ENCODE measurements at regions not wholly inside any gene's neighbourhood (a gene's known extent, or its start where the extent isn't known, plus 50 kb on each side); places are given as distances from the start of the nearest gene placed in this dataset.
A peak's percentile ranks its signal among the peaks of the same experiment; 100 is the strongest.
"Not testable (repeated sequence)": the region's sequence is repeated elsewhere in the genome, so short reads cannot be mapped to it uniquely, and the experiment has no call there.

- no peak for DNase-seq
Measured at GRCh38 chr7:101712652-101713051, 83.6 kb upstream of the MYL10 start.

GRCh38 chr7:101714097-101714496 lies 85.0 kb upstream of the MYL10 start:
- DNase-seq: no peak

- DNase-seq: no peak
Measured at GRCh38 chr7:101717628-101718357, 88.7 kb upstream of the MYL10 start.

DNA sequence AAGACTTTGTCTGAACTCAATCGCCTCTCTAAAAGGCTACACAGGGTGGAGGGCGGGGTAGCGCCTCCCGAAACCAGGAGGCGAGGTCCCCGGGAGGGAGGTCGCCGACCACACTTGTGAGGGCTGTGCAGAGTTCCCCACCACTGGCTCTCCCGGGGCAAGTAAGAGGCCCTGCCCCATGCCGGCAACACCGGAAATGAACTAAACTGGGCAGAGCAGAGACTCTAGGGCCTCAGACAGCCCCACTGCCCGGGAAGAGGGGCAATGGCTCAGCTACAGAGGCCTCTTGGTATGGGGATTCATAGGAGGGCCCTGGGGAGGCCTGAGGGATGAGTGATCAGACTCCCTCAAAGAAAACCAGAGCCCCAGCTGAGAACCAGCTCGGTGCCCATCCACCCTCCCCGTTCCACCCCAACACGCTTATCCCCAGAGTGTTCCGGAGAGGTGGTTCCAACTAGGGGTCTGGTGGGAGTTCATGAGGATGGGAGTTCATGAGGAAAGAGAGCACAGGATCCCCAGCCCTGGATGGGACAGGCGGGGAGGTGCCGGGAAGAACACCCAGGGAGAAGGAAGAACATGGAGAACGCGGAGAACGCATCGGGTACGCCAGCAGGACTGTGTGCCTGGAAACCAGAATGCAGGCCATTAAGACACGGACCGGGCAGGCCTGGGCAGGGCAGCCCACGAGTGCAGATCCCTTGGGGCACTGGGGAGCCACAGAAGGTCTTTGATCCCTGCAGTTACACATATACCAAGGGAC lies 89.4 kb upstream of the MYL10 start:
- no peak for DNase-seq

- DNase-seq: no peak
Measured at GRCh38 chr7:101719123-101719470, 90.0 kb upstream of the MYL10 start.

- no peak for DNase-seq
Measured at GRCh38 chr7:101720324-101720723, 91.2 kb upstream of the MYL10 start.

GRCh38 chr7:101722247-101722646 lies 93.2 kb upstream of the MYL10 start:
- no peak for DNase-seq

- no peak for DNase-seq
Measured at GRCh38 chr7:101723835-101724234, 93.6 kb upstream of the CUX1 start.

GRCh38 chr7:101724957-101725356 lies 92.5 kb upstream of the CUX1 start:
- no peak for DNase-seq

DNA sequence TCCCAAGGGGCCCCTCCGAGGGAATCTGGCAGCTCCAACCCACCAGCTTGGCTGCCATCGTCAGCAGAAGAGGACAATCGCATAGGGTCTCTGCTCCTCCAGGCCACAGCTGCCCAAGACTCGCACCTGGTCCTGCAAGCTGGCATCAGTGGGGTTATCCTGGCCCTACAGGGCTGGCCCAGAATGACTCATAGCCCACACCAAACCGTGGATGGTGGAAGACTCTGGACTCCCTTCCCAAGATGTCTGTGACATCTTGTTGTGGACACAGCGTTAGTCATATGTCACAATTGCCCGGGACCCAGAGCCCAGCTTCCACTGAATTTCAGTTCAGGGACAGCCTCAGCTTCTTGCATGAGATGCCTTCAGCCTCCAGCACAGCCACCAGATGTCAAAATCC lies 91.5 kb upstream of the CUX1 start:
- no peak for DNase-seq

GRCh38 chr7:101727184-101727583 lies 90.2 kb upstream of the CUX1 start:
- no peak for DNase-seq

DNA sequence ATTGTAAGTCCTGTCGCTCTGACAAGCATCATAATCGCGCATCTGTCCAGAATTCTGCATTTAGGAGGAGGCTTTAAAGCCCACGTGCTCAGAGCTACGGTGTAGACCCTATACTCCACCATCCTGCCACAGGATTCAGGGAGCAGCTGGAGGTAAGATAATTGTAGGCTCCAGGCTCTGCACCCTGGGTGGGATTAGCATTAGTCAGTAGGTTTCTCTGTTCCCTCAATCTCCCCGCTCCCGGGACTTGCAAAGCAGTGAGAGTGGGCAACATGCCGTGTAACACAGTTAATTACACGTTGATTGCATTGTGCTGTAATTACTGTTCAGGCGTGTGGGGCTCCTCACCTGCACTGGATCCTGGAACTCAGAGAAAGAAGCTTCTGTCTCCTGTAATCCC lies 89.3 kb upstream of the CUX1 start:
- no peak for DNase-seq

DNA sequence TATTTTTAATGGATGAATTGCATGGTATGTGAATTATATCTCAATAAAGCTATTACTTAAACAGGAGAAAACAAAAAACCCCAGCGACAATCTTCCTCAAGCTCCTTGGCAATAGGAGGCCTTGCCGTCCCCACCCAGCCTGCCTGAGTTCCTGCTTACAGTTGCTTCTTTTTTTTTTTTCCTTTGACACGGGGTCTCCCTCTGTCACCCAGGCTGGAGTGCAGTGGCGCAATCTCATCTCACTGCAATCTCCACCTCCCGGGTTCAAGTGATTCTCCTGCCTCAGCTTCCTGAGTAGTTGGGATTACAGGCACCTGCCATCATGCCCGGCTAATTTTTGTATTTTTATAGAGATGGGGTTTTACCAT lies 88.6 kb upstream of the CUX1 start:
- not testable (repeated sequence) for DNase-seq

GRCh38 chr7:101729241-101729883 lies 88.1 kb upstream of the CUX1 start:
- no peak for DNase-seq

DNA sequence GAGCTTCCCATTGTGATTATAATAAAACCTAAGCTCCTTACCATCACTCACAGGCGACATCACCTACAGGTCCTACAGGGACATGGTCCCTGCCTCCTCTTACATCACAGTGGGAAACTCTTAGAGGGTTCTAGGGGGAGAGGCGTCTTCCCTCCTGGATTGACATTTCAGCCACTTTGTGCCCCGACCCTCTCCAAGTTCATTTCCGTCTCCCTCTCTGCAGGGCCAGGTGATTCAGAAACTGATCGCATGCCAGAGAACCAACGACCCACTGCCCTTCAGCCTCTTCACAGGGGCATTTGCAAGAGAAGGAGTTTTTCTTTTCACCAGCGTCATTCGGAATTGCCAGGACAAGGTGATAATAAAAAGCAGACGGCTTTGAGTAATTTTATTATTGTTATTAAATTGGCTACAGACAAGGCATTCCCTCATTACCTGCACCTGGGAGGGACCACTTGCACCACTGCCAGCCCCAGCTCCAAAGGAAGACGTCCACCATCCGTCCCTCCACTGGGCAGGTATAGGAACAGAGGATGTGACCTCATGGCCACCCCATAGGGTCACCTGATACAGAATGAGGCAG lies 85.8 kb upstream of the CUX1 start:
- no peak for DNase-seq

DNA sequence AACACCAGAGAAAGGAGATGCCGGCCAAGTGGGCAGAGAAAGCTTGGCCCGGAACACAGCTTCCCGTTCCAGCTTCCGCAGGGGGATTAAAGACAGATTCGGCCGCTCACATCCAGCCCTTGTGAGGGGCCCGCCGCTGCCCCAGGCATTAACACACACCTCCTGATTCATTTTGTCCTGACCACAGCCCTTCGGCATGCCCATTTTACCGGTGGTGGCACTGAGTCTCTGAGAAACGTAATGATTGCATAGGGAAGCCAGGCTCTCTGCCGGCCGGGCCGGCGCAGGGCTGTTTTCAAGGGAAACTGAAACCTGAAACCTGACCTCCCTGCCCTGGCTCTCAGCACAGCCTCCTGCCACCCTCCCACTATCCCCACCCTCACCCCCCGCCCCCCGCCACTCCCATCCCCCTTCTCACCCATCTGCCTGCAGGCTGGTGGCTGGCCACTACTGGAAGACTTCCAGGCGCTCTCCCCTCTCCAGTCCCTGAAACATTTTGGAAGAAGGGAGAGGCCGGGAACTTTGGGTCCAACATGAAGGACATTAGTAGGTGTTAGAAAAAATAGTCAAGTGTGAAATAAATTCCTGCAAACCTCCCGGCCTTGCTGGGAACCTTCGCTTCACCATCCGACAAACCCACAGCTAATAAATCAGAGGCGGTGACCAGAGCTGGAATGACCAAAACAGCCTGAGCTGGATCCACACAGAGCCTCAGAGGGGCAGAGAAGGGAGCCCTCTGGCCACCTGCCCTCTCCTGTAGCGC lies 83.5 kb upstream of the CUX1 start:
- peak; percentile 27 for DNase-seq

- no peak for DNase-seq
Measured at GRCh38 chr7:101736084-101736483, 81.3 kb upstream of the CUX1 start.

GRCh38 chr7:101739775-101740398 lies 77.5 kb upstream of the CUX1 start:
- DNase-seq: no peak

GRCh38 chr7:101740981-101741725 lies 76.3 kb upstream of the CUX1 start:
- no peak for DNase-seq

DNA sequence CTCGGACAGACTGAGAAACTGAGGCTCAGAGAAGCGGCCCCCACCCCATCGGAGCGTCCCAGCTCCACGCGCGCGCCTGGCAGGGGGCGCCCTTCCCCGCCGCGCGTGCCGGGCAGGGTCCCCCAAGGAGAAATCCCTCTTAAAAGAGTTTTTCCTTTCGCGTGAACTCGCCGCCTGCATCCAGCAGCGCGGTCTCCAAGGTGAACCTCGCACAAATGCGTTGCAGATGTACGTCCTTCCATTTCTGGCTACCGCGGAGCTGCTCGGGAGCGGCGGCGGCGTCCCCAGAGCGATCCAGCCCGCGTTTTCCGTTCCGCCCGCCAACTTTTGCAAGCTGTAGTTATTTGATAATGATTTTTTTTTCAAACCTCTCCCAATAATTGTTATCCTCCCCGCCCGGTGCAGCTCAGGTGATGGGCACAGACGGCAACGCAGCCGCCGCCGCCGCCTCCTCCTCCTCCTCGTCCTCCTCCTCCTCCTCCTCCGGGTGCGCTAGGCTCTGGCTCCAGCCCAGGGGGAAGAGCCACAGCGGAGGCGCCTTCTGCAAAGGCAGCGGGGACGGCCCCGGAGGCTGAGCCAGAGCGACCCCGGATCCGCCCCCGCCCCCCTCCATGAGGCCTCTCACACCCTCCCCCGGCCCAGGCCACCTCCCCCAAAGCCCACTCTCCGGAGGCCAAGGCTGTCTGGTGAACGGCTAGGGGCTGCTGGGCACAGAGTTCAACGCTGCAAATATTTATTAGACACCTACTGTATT lies 74.0 kb upstream of the CUX1 start:
- DNase-seq: peak; percentile 56

DNA sequence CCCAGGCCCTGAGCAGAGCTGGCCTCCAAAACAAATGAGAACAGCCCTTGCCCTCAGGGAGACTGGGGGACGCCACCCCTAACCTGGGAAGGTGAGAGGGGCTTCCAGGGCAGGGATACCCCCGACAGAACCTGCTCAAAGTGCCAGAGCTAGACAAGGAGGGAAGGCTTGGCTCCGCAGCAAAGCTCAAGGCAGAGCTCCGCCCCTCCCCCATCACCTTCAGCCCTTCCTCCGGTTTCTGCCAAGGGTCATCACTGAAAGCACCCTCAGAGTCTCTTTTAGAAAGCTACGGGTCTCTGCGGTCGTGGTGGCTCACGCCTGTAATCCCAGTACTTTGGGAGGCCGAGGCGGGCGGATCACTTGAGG lies 73.4 kb upstream of the CUX1 start:
- DNase-seq: no peak

Data from NCI-H1092 treated with DMSO at 0.1 percent for 48 hours (cell line).